DND-41 (cell line): ENCODE measurements at regions not wholly inside any gene's neighbourhood (a gene's known extent, or its start where the extent isn't known, plus 50 kb on each side); places are given as distances from the start of the nearest gene placed in this dataset.

ENCODE experiments used
- ATAC-seq: fragments of 200-7000 bp; cut with Tn5 transposase; 3 replicates; pipeline ENCODE4 v1.9.1; 2021; ENCODE audit warnings: low read depth; ENCODE audit not compliant: insufficient read depth
- DNase-seq: peaks from one replicate; pipeline ENCODE4 v3.0.0-alpha.2; 2020
- H2AFZ ChIP-seq: 2 replicates; pipeline ENCODE4 v1.6.0; 2012; ENCODE audit warnings: low read depth, low read length
- H3K27ac ChIP-seq: 2 replicates; pipeline ENCODE4 v1.5.1; 2012; ENCODE audit warnings: low read length, inconsistent platforms
- H3K27me3 ChIP-seq: fragments of 200-600 bp; sonication (generic); 2 replicates; pipeline ENCODE4 v1.6.0; 2012; ENCODE audit warnings: low read length, mild to moderate bottlenecking, inconsistent platforms; ENCODE audit not compliant: insufficient read depth, poor library complexity
- H3K36me3 ChIP-seq: 2 replicates; pipeline ENCODE4 v1.5.1; 2012; ENCODE audit warnings: low read length, inconsistent platforms; ENCODE audit not compliant: insufficient read depth
- H3K4me1 ChIP-seq: 2 replicates; pipeline ENCODE4 v1.5.1; 2012; ENCODE audit warnings: mild to moderate bottlenecking, low read length; ENCODE audit not compliant: insufficient read depth
- H3K4me2 ChIP-seq: 2 replicates; pipeline ENCODE4 v1.6.0; 2012; ENCODE audit warnings: mild to moderate bottlenecking, moderate library complexity, low read length, inconsistent platforms; ENCODE audit not compliant: insufficient read depth
- H3K4me3 ChIP-seq, 2 experiments: fragments of 200-600 bp in 1 of 2; shearing (Covaris generic) in 1 of 2; 2 replicates each; pipeline ENCODE4 v1.5.1; 2012 to 2016; ENCODE audit warnings: inconsistent platforms in 2 of 2, low read length in 2 of 2, mild to moderate bottlenecking in 2 of 2, low read depth in 1 of 2, moderate library complexity in 1 of 2
- H3K79me2 ChIP-seq: 2 replicates; pipeline ENCODE4 v1.6.0; 2012; ENCODE audit warnings: low read length, inconsistent platforms; ENCODE audit not compliant: insufficient read depth
- H3K9ac ChIP-seq: 2 replicates; pipeline ENCODE4 v1.6.0; 2012; ENCODE audit warnings: low read depth, mild to moderate bottlenecking, inconsistent platforms, low read length, moderate library complexity
- H3K9me3 ChIP-seq: 2 replicates; pipeline ENCODE4 v1.5.1; 2012; ENCODE audit warnings: low read length, moderate library complexity, mild to moderate bottlenecking, inconsistent platforms; ENCODE audit not compliant: insufficient read depth, severe bottlenecking
- H4K20me1 ChIP-seq: 2 replicates; pipeline ENCODE4 v1.6.0; 2012; ENCODE audit warnings: low read length; ENCODE audit not compliant: insufficient read depth
- EZH2 ChIP-seq: IDR thresholded peaks from 3 replicates; pipeline ENCODE4 v1.6.1; 2012; ENCODE audit warnings: borderline replicate concordance, low read depth, mild to moderate bottlenecking, moderate library complexity, low read length, inconsistent platforms; ENCODE audit not compliant: severe bottlenecking
- TF ChIP-seq, protein P1 (sequence below): IDR thresholded peaks from 2 replicates; pipeline ENCODE4 v1.5.1; 2012; ENCODE audit warnings: borderline replicate concordance, low read length, moderate library complexity, mild to moderate bottlenecking; ENCODE audit not compliant: poor library complexity, severe bottlenecking; ENCODE audit errors: extremely low read depth

GRCh38 chr1:81472387-81472786 lies 328.3 kb upstream of the ADGRL2 start:
- ATAC-seq (no peak), DNase-seq (no peak)
- Histone ChIP-seq H3K4me3 (no peak overlapping the region), H3K9me3 (no peaks in the 10 kb centered on the region), H3K79me2 (no peaks in the 10 kb centered on the region), H3K4me2 (no peak overlapping the region), H3K4me1 (no peaks in the 10 kb centered on the region), H3K27me3 (no peaks in the 10 kb centered on the region), H2AFZ (no peak overlapping the region), H3K27ac (no peak overlapping the region), H3K36me3 (no peaks in the 10 kb centered on the region), H4K20me1 (no peaks in the 10 kb centered on the region), H3K9ac (no peak overlapping the region)
- TF ChIP-seq EZH2 = no peak
- TF ChIP-seq, protein P1, sequence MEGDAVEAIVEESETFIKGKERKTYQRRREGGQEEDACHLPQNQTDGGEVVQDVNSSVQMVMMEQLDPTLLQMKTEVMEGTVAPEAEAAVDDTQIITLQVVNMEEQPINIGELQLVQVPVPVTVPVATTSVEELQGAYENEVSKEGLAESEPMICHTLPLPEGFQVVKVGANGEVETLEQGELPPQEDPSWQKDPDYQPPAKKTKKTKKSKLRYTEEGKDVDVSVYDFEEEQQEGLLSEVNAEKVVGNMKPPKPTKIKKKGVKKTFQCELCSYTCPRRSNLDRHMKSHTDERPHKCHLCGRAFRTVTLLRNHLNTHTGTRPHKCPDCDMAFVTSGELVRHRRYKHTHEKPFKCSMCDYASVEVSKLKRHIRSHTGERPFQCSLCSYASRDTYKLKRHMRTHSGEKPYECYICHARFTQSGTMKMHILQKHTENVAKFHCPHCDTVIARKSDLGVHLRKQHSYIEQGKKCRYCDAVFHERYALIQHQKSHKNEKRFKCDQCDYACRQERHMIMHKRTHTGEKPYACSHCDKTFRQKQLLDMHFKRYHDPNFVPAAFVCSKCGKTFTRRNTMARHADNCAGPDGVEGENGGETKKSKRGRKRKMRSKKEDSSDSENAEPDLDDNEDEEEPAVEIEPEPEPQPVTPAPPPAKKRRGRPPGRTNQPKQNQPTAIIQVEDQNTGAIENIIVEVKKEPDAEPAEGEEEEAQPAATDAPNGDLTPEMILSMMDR = no peak

DNA sequence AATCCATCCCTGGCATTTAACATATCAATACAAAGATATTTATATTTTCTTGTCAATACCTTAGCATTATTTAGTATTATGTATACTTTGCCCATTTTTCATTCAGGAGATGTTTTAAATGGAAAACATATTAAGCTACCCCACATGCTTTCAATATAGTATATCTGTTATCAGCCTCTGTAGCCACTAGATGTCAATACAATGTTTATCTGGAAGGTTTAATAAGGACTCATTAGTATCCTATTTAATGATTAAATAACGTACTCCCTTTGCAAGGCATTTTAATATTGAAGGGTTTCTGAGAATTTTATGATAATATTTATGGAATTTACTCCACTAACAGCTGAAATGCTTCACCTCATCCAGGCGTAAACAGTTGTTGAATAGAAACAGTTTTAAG lies 329.5 kb upstream of the ADGRL2 start:
- Histone ChIP-seq H3K9me3 (no peaks in the 10 kb centered on the region), H3K27me3 (no peaks in the 10 kb centered on the region), H3K4me3 (no peak overlapping the region), H3K36me3 (no peaks in the 10 kb centered on the region), H3K79me2 (no peaks in the 10 kb centered on the region), H3K4me2 (no peak overlapping the region), H3K27ac (no peak overlapping the region), H2AFZ (no peak overlapping the region), H3K4me1 (no peaks in the 10 kb centered on the region), H4K20me1 (no peaks in the 10 kb centered on the region), H3K9ac (no peak overlapping the region)
- DNase-seq = no peak
- ATAC-seq = no peak
- TF ChIP-seq EZH2 = no peak
- TF ChIP-seq, protein P1 = no peak

- TF ChIP-seq, protein P1 = no peak
- no peak for TF ChIP-seq EZH2
- no peaks in the 10 kb centered on the region for H3K9me3 ChIP-seq
- no peak overlapping the region for H3K27ac ChIP-seq
- no peak overlapping the region for H2AFZ ChIP-seq
- no peaks in the 10 kb centered on the region for H3K27me3 ChIP-seq
- DNase-seq (no peak), ATAC-seq (no peak)
- no peak overlapping the region for H3K4me2 ChIP-seq
- H3K4me1 ChIP-seq = no peaks in the 10 kb centered on the region
- H3K79me2 ChIP-seq = no peaks in the 10 kb centered on the region
- H3K4me3 ChIP-seq = no peak overlapping the region
- no peaks in the 10 kb centered on the region for H4K20me1 ChIP-seq
- H3K9ac ChIP-seq = no peak overlapping the region
- H3K36me3 ChIP-seq = no peaks in the 10 kb centered on the region
These were observed 330.5 kb upstream of the ADGRL2 start for GRCh38 chr1:81470275-81470674.

GRCh38 chr1:81467383-81467782 lies 333.4 kb upstream of the ADGRL2 start:
- no peaks in the 10 kb centered on the region for H3K27me3 ChIP-seq

More at GRCh38 chr1:81467383-81467782, 333.4 kb upstream of the ADGRL2 start:
- no peak overlapping the region for H3K27ac ChIP-seq
- no peak for DNase-seq
- TF ChIP-seq, protein P1 = no peak
- TF ChIP-seq EZH2 = no peak
- H3K4me1 ChIP-seq = no peaks in the 10 kb centered on the region
- H3K79me2 ChIP-seq = no peaks in the 10 kb centered on the region
- no peak overlapping the region for H2AFZ ChIP-seq
- no peaks in the 10 kb centered on the region for H4K20me1 ChIP-seq
- no peaks in the 10 kb centered on the region for H3K9me3 ChIP-seq
- ATAC-seq = no peak
- no peaks in the 10 kb centered on the region for H3K36me3 ChIP-seq
- no peak overlapping the region for H3K4me3 ChIP-seq
- H3K9ac ChIP-seq = no peak overlapping the region
- H3K4me2 ChIP-seq = no peak overlapping the region
